CD14-positive monocyte (primary cell): ENCODE measurements at regions not wholly inside any gene's neighbourhood (a gene's known extent, or its start where the extent isn't known, plus 50 kb on each side); places are given as distances from the start of the nearest gene placed in this dataset.

Experiments used
- DNase-seq, 3 donors: peaks; one replicate each; pipeline ENCODE4 v3.0.0-alpha.2; 2011 to 2022
- H2AFZ ChIP-seq: 2 replicates; pipeline ENCODE4 v1.6.0; 2012; ENCODE audit warnings: mild to moderate bottlenecking, low read depth, low read length, inconsistent platforms; ENCODE audit not compliant: insufficient read depth, poor library complexity, severe bottlenecking
- H3K27ac ChIP-seq, 2 donors: 1 replicate in 1 of 2; 2 replicates in 1 of 2; pipeline ENCODE4 v1.5.1; 2012 to 2013; ENCODE audit warnings: low read length in 2 of 2, control low read depth in 1 of 2, inconsistent platforms in 1 of 2, low read depth in 1 of 2, mild to moderate bottlenecking in 1 of 2
- H3K27me3 ChIP-seq, 2 donors: one replicate each; pipeline versions ENCODE4 v1.6.0 to v1.6.1; 2011 to 2013; ENCODE audit warnings: low read length in 2 of 2; ENCODE audit not compliant: control insufficient read depth in 2 of 2, insufficient read depth in 2 of 2
- H3K36me3 ChIP-seq, 2 donors: replicated peaks in 1 of 2; 1 replicate in 1 of 2; 2 replicates in 1 of 2; pipeline versions ENCODE4 v1.5.1 to v1.6.1; 2012 to 2013; ENCODE audit warnings: low read length in 2 of 2, control low read depth in 1 of 2, inconsistent platforms in 1 of 2, mild to moderate bottlenecking in 1 of 2; ENCODE audit not compliant: insufficient read depth in 2 of 2, control insufficient read depth in 1 of 2
- H3K4me1 ChIP-seq, 2 donors: 1 replicate in 1 of 2; 2 replicates in 1 of 2; pipeline versions ENCODE4 v1.5.1 to v1.6.1; 2012 to 2013; ENCODE audit warnings: low read length in 2 of 2, control low read depth in 1 of 2, inconsistent platforms in 1 of 2, mild to moderate bottlenecking in 1 of 2, moderate library complexity in 1 of 2; ENCODE audit not compliant: insufficient read depth in 2 of 2, control insufficient read depth in 1 of 2
- H3K4me2 ChIP-seq: replicated peaks from 2 replicates; pipeline ENCODE3; 2012; ENCODE audit warnings: low read length, moderate library complexity, mild to moderate bottlenecking; ENCODE audit not compliant: poor library complexity, severe bottlenecking; ENCODE audit errors: extremely low read depth
- H3K4me3 ChIP-seq, 3 experiments: fragments of 200-600 bp in 1 of 3; sonication (generic) in 1 of 3; replicated peaks in 1 of 3; 1 replicate in 2 of 3; 2 replicates in 1 of 3; pipeline ENCODE4 v1.5.1; 2011 to 2013; ENCODE audit warnings: low read length in 3 of 3, mild to moderate bottlenecking in 3 of 3, control low read depth in 2 of 3, low read depth in 2 of 3, inconsistent platforms in 1 of 3, moderate library complexity in 1 of 3
- H3K79me2 ChIP-seq: 2 replicates; pipeline ENCODE4 v1.6.0; 2012; ENCODE audit warnings: mild to moderate bottlenecking, control low read depth, inconsistent platforms, low read length, moderate library complexity; ENCODE audit not compliant: insufficient read depth
- H3K9ac ChIP-seq: 2 replicates; pipeline ENCODE4 v1.6.0; 2017; ENCODE audit warnings: low read length, mild to moderate bottlenecking; ENCODE audit not compliant: insufficient read depth, poor library complexity, severe bottlenecking
- H3K9me3 ChIP-seq, 2 donors: replicated peaks in 1 of 2; 1 replicate in 1 of 2; 2 replicates in 1 of 2; pipeline versions ENCODE4 v1.5.1 to v1.6.1; 2012 to 2013; ENCODE audit warnings: low read length in 2 of 2, control low read depth in 1 of 2; ENCODE audit not compliant: control insufficient read depth in 1 of 2, insufficient read depth in 1 of 2
- H4K20me1 ChIP-seq: 2 replicates; pipeline ENCODE4 v1.6.0; 2012; ENCODE audit warnings: mild to moderate bottlenecking, low read length, control low read depth, moderate library complexity; ENCODE audit not compliant: insufficient read depth
- H3K27ac Mint-ChIP-seq, 7 donors: one replicate each; pipeline ENCODE4 v1.8.0; 2020; ENCODE audit warnings: mild to moderate bottlenecking in 7 of 7, mixed read lengths in 7 of 7, moderate library complexity in 6 of 7, inconsistent platforms in 2 of 7
- H3K27me3 Mint-ChIP-seq, 3 donors: one replicate each; pipeline ENCODE4 v1.8.0; 2021 to 2022; ENCODE audit warnings: low read depth in 3 of 3, mild to moderate bottlenecking in 3 of 3, mixed read lengths in 3 of 3, moderate library complexity in 3 of 3, inconsistent platforms in 1 of 3
- H3K36me3 Mint-ChIP-seq, 2 donors: one replicate each; pipeline ENCODE4 v1.8.0; 2020; ENCODE audit warnings: mixed read lengths in 2 of 2, inconsistent platforms in 1 of 2, mild to moderate bottlenecking in 1 of 2
- H3K4me1 Mint-ChIP-seq: one replicate; pipeline ENCODE4 v1.8.0; 2020; ENCODE audit warnings: mild to moderate bottlenecking, mixed read lengths
- H3K4me3 Mint-ChIP-seq, 2 donors: one replicate each; pipeline ENCODE4 v1.8.0; 2020; ENCODE audit warnings: mild to moderate bottlenecking in 2 of 2, mixed read lengths in 2 of 2, moderate library complexity in 1 of 2
- H3K9me3 Mint-ChIP-seq, 7 donors: one replicate each; pipeline ENCODE4 v1.8.0; 2020 to 2022; ENCODE audit warnings: mixed read lengths in 7 of 7, mild to moderate bottlenecking in 6 of 7, moderate library complexity in 6 of 7, inconsistent platforms in 2 of 7
- CTCF ChIP-seq: fragments of 200-600 bp; IDR thresholded peaks from one replicate; pipeline ENCODE4 v1.8.0; 2022; ENCODE audit warnings: antibody characterized with exemption, mild to moderate bottlenecking
- WGBS: methylation state at CpG from one replicate; pipeline ENCODE4 v1.1.5; 2013; ENCODE audit warnings: missing lambda C conversion rate; ENCODE audit not compliant: insufficient coverage; 5-methylcytosine and 5-hydroxymethylcytosine counted together
- intact Hi-C, 2 donors: fragments of 100-400 bp; cut with micrococcal nuclease; formaldehyde crosslinking; loops; one replicate each; pipeline versions ENCODE4 v1.15.0 to v1.15.1; 2023

GRCh38 chr1:227424953-227425352 lies 106.7 kb upstream of the CDC42BPA start:
- WGBS: 94% methylated on average over 7 of the region's 7 CpGs
- Mint-ChIP-seq H3K4me3 (no peak overlapping the region), H3K4me1 (no peaks in the 10 kb centered on the region), H3K9me3 (peaks cover 0 to 2% (median 0%) of the 10 kb centered on the region in 7 donors), H3K27me3 (peaks cover 3 to 11% (median 3%) of the 10 kb centered on the region in 3 donors), H3K27ac (no peak overlapping the region), H3K36me3 (no peaks in the 10 kb centered on the region)
- Histone ChIP-seq H3K9me3 (no peaks in the 10 kb centered on the region), H3K27ac (no peak overlapping the region), H3K9ac (no peak overlapping the region), H3K4me3 (no peak overlapping the region), H3K4me1 (no peaks in the 10 kb centered on the region), H2AFZ (no peak overlapping the region), H3K36me3 (no peaks in the 10 kb centered on the region), H3K4me2 (no peak overlapping the region), H3K79me2 (no peaks in the 10 kb centered on the region), H4K20me1 (no peaks in the 10 kb centered on the region), H3K27me3 (no peaks in the 10 kb centered on the region)
- intact Hi-C loops: no loop called here
- TF ChIP-seq CTCF: no peak
- no peak for DNase-seq

- Mint-ChIP-seq H3K4me3 (no peak overlapping the region), H3K27ac (peak overlapping the region in 1 of 7 donors; percentile 40), H3K4me1 (no peaks in the 10 kb centered on the region), H3K9me3 (peaks cover 0 to 2% (median 0%) of the 10 kb centered on the region in 7 donors), H3K27me3 (peaks cover 2 to 9% (median 3%) of the 10 kb centered on the region in 3 donors), H3K36me3 (no peaks in the 10 kb centered on the region)
- H3K4me3 ChIP-seq: no peak overlapping the region
- H3K36me3 ChIP-seq: no peaks in the 10 kb centered on the region
- no peak for DNase-seq
- no peaks in the 10 kb centered on the region for H3K27me3 ChIP-seq
- H3K79me2 ChIP-seq: no peaks in the 10 kb centered on the region
- intact Hi-C loops: no loop called here
- H3K27ac ChIP-seq: no peak overlapping the region
- no peak overlapping the region for H2AFZ ChIP-seq
- no peaks in the 10 kb centered on the region for H3K4me1 ChIP-seq
- no peak overlapping the region for H3K4me2 ChIP-seq
- no peak overlapping the region for H3K9ac ChIP-seq
- TF ChIP-seq CTCF: no peak
- WGBS: 93% methylated on average over 2 of the region's 7 CpGs
- H4K20me1 ChIP-seq: no peaks in the 10 kb centered on the region
- no peaks in the 10 kb centered on the region for H3K9me3 ChIP-seq
Observed at GRCh38 chr1:227424159-227424680, 105.9 kb upstream of the CDC42BPA start.
